CD4-positive, alpha-beta T cell treated with Interleukin-1 beta for 1 hour (primary cell): ENCODE measurements at regions not wholly inside any gene's neighbourhood (a gene's known extent, or its start where the extent isn't known, plus 50 kb on each side); places are given as distances from the start of the nearest gene placed in this dataset.
"Not testable (repeated sequence)": the region's sequence is repeated elsewhere in the genome, so short reads cannot be mapped to it uniquely, and the experiment has no call there.

Experiments used
- DNase-seq, 2 donors: peaks; one replicate each; pipeline ENCODE4 v3.0.0-alpha.2; 2020 to 2022

DNA sequence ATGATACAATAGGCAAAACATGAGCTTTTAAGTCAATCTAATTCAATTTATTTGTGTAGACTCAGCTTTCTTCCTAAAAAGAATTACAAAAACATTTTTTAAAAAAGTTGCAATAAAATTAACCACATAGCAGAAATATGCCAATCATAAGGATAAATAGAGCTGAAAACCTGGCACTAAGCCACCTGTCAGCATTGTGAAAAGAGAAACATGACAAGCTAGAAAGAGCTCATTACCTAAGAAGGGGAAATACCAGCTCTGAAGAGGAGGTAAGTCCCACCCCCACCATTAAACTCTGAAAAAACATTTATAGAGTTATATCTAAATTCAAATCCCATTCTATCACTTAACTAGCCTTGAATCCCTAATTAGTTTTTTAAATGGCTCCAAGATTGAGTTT lies 372.9 kb downstream of the OSTF1 start:
- DNase-seq: no peak

- DNase-seq: no peak
Observed at GRCh38 chr9:75462866-75463265, 374.6 kb downstream of the OSTF1 start.

DNA sequence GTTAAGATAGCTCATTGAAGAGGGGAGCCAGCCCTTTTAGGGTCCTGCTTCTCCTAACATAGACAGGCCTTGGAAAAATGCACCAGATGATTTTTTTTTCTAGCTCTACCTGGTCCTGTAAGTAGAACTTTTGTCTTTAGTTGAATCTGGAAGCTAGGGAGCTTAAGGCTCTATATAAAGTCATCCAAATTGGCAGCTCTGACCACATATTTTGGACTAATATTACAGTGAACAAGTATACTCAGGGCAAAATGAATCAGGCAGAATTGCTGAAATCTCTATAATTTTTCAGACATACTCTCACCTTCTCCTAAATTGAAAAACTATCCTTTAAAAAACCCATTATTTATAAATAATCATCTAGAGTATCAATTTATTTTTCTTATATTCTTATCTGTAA lies 375.6 kb downstream of the OSTF1 start:
- no peak for DNase-seq

- no peak for DNase-seq
Observed at GRCh38 chr9:75464726-75465125, 376.4 kb downstream of the OSTF1 start.

DNA sequence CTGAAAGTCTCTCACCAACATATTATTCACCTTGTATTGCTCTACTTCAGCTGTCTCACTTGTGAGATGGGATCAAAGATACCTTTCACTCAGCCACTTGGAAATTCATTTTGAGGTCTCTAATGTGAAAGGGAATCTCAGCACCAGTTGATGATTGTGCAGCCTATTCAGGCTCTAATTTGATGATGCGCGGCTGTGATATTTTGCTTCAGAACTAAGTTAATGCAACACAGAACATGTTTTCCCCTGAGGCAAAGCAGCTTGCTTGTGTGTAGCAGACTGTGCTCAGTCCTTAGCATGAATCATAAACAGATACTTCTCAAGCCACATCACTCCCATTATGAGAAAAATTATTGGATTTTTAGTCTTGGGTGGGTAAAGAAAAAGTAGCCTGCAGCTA lies 378.8 kb downstream of the OSTF1 start:
- no peak for DNase-seq

DNA sequence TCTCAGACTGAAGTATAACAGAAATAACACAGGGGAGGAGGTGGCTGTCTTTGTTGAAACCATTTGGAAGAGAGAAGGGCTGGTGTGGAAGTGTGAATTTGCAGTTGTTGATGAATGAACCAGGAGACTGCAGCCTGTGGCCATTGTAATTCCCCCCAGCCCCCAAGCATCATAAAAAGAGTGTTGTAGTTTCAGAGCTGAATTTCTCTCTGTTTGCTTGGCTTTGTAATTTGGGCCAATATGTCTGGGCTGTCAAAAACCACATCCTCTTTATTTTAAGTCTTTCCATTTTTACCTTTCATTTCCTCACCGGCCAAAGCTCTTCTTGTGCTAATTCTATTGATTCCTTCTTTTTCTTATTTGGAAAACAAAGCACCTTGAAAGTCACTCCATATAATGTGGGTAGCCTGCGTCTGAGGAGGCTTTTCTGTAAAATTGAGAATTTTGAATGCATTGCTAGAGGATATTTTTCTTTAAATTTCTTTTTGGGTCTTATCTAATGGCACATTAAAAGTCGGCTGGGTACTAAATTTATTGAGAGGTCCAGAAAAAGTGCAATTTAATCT lies 383.3 kb downstream of the OSTF1 start:
- no peak for DNase-seq

- DNase-seq: no peak
Observed at GRCh38 chr9:75482566-75482965, 394.3 kb downstream of the OSTF1 start.

GRCh38 chr9:75483636-75484035 lies 395.3 kb downstream of the OSTF1 start:
- no peak for DNase-seq

DNA sequence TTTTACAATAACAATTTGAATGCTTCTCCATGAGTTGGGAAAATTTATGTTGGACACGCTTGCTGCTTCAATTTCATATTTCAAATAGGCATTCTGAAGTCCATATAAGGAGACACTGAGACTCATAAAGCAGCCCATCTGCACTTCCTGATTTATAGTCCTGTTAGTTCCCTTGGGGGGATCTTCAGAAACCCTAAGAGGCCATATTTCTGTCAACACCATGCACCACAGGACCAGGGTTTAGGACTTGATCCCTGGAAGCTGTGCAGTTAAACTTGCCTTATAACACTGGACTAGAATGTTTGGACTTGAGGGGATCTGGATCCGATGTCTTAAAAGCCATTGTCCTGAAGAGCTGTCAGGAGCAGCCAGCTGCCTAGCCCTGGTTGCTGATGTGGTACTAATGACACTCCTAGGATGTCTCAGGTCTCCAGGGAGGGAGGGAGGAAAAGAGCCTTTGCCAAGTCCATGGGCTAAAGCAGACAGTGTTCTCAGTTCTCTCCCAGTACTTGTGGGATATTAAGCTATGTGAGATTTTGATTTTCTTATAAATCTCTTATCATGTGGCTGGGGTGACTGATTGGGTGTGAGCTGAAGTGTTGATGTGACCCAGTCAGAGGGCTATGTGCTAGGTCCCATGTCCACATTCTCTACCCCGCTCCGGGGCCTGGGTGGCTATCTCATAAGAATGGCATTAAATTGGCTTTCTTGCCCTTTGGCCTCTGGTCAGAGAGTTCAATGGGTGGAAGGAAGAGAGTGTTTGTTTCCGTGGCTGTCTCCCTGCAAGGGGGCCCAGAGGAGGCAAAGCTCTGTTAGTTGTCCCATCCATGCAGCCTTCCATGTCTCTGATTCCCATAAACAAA lies 399.8 kb downstream of the OSTF1 start:
- DNase-seq: no peak

DNA sequence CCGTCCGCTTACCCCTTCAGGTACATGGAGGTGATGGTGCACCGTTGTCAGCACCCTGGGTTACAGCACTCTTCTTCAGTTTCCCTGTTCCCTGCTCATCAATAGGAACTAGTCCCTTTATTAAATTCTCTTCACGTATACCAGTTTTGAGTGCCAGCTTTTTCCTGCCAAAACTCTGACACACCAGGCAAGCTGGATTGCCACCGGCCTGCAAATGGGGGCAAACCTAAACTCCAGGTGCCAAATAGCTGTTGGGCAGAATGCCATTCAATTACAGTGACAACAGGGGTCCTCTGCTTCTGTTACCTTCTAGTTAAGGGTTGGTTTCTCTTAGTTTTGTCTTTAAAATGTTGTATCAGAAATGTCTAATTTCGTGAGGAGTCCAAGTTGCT lies 400.4 kb downstream of the OSTF1 start:
- DNase-seq: no peak

DNA sequence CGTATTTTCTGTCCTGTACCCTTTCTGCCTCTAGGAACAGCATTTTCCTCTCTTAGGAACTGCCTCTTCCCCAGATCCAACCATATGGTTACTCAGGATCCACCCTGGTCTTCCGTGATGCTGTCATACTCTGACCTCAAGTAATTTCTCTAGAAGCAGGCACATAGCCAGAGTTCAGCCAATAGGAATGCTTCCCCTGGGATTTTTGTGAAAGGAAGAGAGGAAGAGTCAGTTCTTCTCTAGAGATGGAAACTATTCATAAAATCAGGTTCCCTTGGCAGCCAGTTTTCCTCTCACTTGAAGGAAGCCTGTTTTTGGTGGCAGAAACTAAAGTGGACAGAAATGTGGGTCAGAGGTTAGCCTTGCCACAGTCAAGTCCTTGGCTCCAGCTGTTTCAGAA lies 400.1 kb upstream of the PCSK5 start:
- no peak for DNase-seq

- no peak for DNase-seq
Observed at GRCh38 chr9:75491533-75491932, 398.9 kb upstream of the PCSK5 start.

GRCh38 chr9:75499812-75500211 lies 390.7 kb upstream of the PCSK5 start:
- DNase-seq: no peak

- DNase-seq: no peak
Observed at GRCh38 chr9:75500479-75500878, 390.0 kb upstream of the PCSK5 start.

DNA sequence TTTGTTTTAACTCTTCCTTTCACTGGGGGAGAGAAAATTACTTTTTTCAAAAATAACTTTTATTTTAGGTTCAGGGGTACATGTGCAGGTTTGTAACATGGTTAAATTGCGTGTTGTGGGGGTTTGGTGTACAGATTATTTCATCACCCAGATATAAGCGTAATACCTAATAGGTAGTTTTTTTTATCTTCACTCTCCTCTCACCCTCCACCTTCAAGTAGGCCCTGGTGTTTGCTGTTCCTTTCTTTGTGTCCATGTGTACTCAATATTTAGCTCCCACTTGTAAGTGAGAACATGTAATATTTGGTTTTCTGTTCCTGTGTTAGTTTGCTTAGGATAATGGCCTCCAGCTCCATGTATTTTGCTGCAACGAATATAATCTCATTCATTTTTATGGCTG lies 389.5 kb upstream of the PCSK5 start:
- DNase-seq: not testable (repeated sequence)

GRCh38 chr9:75504721-75505120 lies 385.8 kb upstream of the PCSK5 start:
- DNase-seq: no peak

GRCh38 chr9:75505654-75506053 lies 384.8 kb upstream of the PCSK5 start:
- DNase-seq: no peak

DNA sequence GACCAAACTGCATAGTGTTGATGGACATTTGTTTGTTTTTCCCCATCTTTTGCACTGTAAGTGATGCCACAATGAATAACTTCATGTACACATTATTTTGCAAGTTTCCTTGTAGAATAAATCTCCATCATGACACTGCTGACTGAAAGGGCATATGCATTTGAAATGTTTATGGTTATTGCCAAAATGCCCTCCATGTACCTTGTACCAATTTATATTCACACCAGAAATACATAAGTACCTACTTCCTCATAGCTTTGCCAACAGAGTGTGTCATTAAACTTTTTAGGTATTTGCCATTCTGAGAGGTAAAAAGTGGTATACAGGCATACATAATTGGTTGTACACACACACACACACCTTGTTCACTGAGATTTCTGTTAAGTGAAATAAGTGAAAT lies 361.0 kb upstream of the PCSK5 start:
- DNase-seq: no peak

DNA sequence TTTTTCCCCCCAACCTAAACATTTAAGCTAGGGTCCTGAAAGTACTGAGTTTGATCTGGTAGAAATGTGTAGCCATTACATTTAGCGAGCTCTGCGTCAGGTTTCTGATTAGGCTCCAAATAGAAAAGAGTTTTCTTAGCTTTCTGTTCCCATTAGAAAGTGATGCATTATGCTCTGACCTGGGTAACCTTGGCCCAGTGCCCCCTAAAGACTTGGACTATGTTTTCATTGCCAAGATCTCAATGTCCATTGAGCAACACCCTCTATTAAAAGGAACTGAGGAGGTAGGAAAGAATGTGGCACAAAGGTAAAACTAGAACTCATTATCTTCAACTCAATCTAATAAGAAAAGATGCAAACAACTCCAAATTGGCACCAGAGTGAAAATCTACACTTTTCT lies 358.9 kb upstream of the PCSK5 start:
- no peak for DNase-seq

- no peak for DNase-seq
Observed at GRCh38 chr9:75532233-75533050, 358.0 kb upstream of the PCSK5 start.

DNA sequence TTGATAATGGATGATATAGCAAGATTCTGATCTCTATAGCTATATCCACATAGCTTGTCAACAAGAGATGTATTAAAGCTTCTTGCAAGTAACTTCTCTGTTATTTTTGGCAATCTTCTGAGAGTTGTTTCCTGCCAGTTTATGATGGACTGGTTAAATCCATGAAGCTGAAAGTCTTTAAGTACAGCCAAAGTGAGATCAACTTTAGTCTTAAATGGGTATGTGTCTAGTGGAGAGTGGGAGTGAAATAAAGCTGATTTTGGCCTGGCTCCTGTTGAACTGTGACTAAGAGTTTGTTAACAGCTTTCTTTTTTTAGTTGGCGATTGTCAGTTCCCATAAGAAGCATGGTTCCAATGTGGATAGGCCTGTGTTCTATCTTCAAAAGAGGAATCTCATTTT lies 350.9 kb upstream of the PCSK5 start:
- DNase-seq: no peak

GRCh38 chr9:75540185-75540584 lies 350.3 kb upstream of the PCSK5 start:
- DNase-seq: no peak

DNA sequence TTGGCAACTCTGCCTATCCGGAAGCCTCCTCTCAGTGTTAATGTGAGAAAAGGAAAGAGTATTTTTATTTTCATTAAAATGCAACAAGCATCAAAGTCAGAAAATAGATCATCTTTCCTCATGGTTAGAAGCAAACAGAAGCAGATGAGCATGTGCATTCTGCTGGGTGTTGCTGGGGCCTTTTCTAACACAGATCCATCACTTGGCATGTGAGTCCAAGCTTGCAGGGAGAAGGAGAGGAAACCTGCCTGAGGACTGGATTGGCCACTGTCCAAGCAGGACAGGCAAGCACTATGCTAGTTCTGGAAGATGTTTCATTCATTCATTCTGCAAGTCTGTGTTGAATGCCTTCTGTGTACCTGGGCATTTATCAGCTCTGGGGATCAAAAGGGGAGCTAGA lies 348.7 kb upstream of the PCSK5 start:
- DNase-seq: no peak

GRCh38 chr9:75544815-75545214 lies 345.7 kb upstream of the PCSK5 start:
- no peak for DNase-seq
